GM19025 (cell line): ENCODE measurements at regions not wholly inside any gene's neighbourhood (a gene's known extent, or its start where the extent isn't known, plus 50 kb on each side); places are given as distances from the start of the nearest gene placed in this dataset.
"Not testable (repeated sequence)": the region's sequence is repeated elsewhere in the genome, so short reads cannot be mapped to it uniquely, and the experiment has no call there.

Experiments used
- ATAC-seq: cut with Tn5 transposase; IDR thresholded peaks from one replicate; pipeline ENCODE4 v1.9.1; 2021; ENCODE audit warnings: mild to moderate bottlenecking, low read depth, moderate library complexity; ENCODE audit not compliant: unreplicated experiment

- ATAC-seq, result no peak
These were observed 307.3 kb downstream of the RAPGEF2 start for GRCh38 chr4:159410076-159410777.

GRCh38 chr4:159410891-159411290 is 308.0 kb downstream of the RAPGEF2 start:
- no peak for ATAC-seq

- ATAC-seq, result no peak
These were observed 310.5 kb downstream of the RAPGEF2 start for GRCh38 chr4:159413306-159413943.

- no peak for ATAC-seq
These were observed 311.4 kb downstream of the RAPGEF2 start for GRCh38 chr4:159414305-159414704.

GRCh38 chr4:159416073-159416472 is 313.2 kb downstream of the RAPGEF2 start:
- no peak for ATAC-seq

- ATAC-seq, result no peak
These were observed 314.1 kb downstream of the RAPGEF2 start for GRCh38 chr4:159416996-159417395.

- ATAC-seq, result no peak
These were observed 317.5 kb downstream of the RAPGEF2 start for GRCh38 chr4:159420162-159421057.

- ATAC-seq, result not testable (repeated sequence)
These were observed 318.2 kb downstream of the RAPGEF2 start for GRCh38 chr4:159421058-159421419.

- ATAC-seq, result no peak
These were observed 319.1 kb downstream of the RAPGEF2 start for GRCh38 chr4:159422019-159422418.

GRCh38 chr4:159422626-159423025 is 319.7 kb downstream of the RAPGEF2 start:
- ATAC-seq, result no peak

GRCh38 chr4:159425737-159426305 is 322.9 kb downstream of the RAPGEF2 start:
- ATAC-seq, result no peak

GRCh38 chr4:159428293-159428692 is 325.4 kb downstream of the RAPGEF2 start:
- no peak for ATAC-seq

GRCh38 chr4:159428975-159429692 is 326.3 kb downstream of the RAPGEF2 start:
- no peak for ATAC-seq

- ATAC-seq, result no peak
These were observed 326.8 kb downstream of the RAPGEF2 start for GRCh38 chr4:159429693-159430035.

- no peak for ATAC-seq
These were observed 328.0 kb downstream of the RAPGEF2 start for GRCh38 chr4:159430896-159431295.

- ATAC-seq, result no peak
These were observed 329.6 kb downstream of the RAPGEF2 start for GRCh38 chr4:159432436-159432835.

GRCh38 chr4:159433337-159433736 is 330.5 kb downstream of the RAPGEF2 start:
- no peak for ATAC-seq

- no peak for ATAC-seq
These were observed 331.4 kb downstream of the RAPGEF2 start for GRCh38 chr4:159434114-159434870.

GRCh38 chr4:159434871-159435241 is 332.0 kb downstream of the RAPGEF2 start:
- no peak for ATAC-seq

- no peak for ATAC-seq
These were observed 332.7 kb downstream of the RAPGEF2 start for GRCh38 chr4:159435561-159436023.
